A172 (cell line): ENCODE measurements at regions not wholly inside any gene's neighbourhood (a gene's known extent, or its start where the extent isn't known, plus 50 kb on each side); places are given as distances from the start of the nearest gene placed in this dataset.
"Not testable (repeated sequence)": the region's sequence is repeated elsewhere in the genome, so short reads cannot be mapped to it uniquely, and the experiment has no call there.

Experiments
- DNase-seq: peaks from one replicate; pipeline ENCODE4 v3.0.0-alpha.2; 2015; ENCODE audit warnings: low spot score

DNA sequence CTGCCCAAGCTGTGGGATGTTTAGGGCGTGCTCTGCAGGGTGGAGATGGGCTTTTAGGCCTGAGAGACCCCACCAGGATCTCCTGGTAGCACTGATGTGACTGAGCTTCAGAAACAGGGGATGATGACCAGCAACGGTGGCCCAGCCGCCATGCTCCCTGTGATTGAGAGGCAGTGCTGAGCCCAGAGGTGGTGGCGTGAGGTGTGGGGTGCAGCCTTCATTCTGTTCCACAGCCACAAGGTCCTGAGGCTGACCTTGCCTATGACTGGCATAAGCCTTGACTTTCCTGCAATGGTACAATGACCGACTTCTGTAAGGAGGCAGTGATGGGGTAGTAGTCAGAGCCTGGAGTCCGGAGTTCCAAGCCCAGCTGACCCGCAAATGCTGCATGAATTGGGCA lies 263.3 kb downstream of the TSN start:
- no peak for DNase-seq

DNA sequence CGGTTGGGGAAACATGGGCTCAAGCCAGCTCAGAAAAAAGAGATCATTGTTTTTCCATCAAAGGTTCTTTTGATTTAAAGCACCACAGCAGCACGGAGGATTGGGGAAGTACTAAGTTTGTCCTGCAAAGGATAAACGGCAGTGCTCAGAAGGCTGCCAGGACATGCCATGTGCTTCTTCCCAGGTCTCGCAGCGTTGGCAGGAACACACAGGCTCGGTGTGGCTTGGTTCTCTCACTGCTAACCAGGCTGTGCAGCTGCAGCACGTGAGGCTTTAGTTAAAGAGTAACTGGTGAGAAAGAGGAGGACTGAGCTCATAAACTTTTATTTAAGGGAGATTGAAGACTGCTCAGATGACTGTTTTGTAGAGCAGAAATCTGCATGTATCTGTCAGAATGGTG lies 264.3 kb downstream of the TSN start:
- no peak for DNase-seq

DNA sequence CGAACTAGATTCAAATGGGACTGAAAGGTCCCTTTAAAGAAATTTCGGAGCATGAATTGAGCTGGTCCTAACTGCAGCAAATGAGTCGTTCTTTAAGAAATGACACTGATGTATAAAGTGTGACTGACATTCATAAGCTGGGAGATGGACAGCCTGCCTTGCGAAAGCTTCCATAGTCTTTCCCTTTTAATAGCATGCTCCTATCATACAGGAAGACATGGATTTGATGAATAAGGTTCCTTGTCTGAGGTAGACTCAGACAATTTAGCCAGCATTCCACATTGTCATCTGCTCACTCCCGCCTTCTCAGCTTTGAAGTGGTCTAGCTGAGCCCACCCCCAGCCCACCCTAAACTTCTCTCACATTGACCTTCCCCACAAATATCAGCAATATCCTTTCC lies 264.9 kb downstream of the TSN start:
- DNase-seq = no peak

DNA sequence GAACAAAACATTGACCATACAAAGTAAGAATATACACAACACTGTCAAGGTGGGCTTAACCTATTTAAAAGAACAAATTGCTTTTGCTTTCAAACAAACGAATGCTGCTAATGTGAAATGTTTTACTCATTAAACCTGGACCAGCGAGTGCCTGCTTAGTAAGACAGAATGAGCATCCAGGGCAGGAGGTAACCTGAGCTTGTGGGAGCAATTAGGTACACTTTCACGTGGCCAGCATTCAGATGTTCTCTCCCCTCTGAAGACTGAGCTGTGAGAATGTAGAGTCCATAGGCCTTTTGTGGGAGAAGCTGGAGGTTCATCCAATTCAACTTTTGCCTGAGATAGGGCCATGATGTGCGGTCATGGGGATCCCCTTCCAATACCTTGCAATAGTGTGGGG lies 266.5 kb downstream of the TSN start:
- DNase-seq = no peak

DNA sequence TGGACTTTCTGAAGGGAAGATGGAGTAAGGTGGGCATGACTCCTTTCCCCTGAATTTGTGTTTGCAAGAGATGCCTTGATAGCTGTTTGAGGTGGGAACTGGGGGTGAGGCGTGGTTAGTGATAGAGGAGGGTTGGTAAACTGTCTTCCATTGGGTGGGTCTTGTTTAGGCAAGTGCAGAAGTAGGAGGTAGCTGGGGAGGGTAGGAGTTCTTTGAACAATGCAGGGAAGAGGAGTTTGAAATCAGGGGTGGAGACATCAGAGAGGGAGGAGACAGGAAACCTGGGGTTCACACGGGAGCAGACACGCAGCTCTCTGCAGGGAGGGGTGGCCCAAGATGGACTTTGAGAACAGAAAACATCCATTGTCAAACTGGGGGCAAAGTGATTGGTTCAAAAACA lies 267.1 kb downstream of the TSN start:
- no peak for DNase-seq

DNA sequence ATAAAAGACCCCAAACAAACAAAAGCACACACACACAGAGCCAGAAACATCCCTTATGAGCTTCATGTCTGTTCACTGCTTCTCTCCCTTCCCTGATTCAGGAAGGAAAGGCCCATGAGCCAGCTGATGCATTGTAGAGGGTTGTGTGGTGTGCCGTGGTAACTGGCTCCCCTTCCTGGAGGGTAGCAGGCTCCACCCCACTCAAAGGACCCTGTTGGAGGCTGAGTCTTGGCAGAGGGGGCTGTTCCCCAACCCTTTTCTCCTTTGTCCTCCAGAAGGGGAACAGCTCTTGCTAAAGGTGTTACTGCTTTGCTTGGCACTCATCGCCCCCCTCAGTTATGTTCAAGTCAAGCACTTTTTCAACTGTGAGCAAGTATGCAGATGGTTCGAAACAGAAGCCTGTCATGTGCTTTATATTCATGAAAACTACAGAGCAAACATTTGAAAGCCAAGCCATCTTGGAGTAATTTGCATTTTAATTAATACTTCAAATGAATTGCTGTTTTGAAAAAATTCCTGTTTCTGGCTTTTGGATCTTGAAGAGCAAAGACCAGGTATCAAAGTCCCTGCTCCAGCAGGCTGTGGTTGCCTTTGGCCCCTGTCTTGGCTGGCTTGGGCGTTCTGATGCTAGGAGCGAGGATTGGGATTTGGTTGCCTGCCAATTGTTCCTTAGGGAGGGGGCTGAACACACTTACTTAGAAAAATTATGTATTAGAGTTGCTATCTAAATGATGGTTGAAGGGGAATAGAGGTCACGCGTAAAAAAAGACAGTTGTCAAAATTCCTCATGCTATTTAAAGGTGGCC lies 267.8 kb downstream of the TSN start:
- no peak for DNase-seq

DNA sequence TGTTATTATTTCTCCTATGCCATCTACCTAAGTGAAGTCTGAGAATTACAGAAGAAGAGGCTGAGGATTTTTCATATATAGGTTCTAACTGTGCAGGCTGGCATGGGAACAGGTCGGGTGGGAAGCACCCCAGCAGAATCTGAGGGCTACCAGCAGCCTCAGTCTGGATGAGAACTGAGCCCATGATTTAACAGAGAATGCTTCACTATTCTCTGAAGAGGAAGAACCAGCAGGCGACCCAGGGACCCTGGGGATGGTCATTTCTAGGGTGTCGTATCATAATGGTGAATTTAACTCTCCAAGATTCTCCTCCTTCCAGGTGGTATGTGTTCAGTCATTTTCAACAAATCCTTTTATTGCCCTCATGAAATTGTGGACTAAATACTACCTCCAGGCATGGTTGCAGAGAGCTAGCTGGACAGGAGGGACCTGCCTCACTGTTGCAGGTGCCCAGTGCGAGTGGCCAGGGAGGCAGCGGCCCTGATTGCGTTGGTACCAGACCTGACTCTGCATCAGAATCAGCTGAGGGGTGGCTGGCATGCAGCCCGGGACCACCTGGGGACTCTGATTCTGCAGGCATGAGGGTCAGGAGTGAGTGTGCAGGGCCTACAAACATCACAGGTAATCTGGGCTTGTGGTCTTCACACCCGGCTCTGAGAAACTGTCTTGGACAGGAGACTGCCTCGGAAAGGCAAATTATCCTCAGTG lies 272.2 kb downstream of the TSN start:
- DNase-seq = no peak

DNA sequence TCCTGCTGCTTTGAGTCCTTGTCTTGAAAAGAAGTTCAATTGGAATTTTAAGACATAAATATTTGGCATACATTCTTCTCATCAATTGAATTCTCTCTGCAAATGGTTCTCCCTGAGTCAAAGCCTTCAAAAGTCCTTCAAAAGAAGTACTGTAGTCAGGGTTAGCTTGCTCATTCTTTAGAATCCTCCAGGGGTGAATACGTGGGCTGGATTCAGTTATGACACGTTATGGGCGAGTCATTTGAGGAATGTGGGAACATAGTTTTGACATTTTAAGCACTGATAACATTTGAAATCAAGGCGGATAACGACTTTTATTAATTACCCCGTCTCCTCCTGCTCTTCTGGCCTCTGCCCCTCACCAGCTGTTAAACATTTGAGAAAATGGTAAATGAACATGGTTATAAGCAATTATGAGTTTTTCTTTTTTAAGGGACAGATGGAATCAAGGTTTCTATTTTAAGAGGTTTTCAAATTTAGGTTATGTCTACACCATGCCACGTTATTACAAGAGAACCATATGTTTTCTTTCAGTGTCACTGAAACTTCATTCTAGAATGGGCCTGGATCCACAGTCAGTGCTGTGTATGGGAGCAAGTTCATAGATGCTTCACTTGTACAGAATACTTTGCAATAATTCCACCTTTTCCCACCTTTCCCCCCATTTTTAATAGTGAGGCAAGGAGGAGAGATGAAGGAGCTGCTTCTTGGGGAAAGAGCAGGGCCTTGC lies 273.1 kb downstream of the TSN start:
- DNase-seq = peak; percentile 13

DNA sequence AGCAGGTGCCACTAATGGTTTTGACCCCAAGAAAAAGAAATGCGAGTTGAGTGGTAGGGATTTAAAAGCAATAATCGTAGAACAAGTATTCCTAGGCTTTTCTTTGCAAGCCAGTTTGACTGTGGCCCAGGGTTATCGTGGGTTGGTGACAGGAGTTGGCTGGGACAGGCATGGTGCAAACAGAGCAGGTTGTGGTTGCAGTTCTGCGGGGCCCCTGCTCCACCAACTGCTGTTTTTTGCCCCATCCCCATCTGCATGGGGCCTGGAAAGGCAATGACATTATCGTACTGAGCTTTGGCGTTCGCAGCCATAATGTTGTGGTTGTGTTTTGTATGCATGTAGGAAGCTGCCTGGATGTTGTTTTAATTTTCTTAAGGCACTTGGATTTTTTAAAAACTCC lies 274.0 kb downstream of the TSN start:
- DNase-seq = no peak

DNA sequence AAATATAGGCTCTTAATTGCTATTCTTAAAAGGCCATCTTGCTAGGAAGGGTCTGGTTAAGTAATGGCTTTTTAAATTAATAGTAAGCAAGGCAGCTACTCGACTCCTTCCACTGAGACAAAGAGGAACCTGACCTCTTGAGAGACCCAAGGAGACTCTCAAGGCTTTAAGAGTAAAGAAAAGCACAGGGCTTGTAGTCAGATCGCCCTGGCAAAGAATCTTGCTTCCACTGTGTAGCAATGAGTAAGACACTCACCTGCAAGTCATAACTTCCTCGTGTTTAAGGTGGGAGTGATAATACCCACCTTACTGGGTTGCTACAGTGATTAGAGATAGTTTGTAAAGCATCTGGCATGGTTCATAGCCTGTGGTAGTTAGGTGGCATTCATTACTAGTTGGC lies 274.5 kb downstream of the TSN start:
- DNase-seq = no peak

DNA sequence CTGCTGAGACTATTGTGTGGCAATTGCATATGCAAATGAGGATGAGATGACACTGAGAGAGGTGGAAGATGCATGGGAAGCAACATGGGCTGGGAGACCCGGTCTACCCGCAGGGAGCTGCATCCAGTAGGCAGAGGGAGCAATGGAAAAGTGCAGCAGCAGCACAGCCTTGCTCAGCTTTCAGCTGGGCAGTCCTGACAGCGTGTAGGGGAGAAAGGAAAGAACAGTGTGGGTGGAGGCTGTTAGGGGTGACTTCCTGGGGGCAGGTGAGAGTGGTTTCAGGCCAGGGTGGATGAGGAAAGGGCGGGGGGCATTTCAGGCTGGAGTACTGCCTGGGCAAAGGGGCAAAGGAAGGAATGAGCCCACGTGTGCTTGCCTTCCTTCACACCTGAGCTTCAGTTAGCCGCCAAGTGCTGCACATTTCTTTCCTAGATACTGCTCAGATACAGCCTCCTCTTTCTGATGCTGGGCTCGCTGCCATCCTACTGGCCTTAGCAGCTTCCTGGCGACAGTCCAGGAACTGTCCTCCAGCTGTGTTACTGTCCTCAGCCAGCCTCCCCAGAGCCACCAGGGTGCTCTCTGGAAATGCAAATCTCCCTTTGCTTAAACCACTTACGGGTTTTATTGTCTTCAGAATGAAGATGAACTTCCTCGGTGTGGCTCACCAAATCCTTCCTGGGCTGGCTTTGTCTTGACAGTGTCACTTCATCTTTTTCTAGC lies 276.3 kb downstream of the TSN start:
- no peak for DNase-seq

DNA sequence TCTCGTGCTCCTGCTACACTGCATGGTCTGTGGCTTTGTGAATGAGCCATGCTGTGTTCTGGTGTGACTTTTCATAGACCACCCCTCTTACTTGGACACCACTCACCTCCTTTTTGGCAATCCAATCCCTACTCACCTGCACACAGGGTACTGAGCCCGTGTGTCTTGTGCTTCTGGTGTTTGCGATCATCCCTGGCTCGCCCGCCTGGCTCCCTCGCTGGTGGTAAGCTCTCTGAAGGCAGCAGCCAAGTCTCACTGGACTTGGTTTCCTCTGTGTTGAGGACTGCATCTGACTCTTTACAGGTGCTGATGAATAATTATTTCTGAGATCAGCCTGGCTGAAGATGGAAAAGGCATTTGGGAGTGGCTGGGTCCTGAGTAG lies 276.8 kb downstream of the TSN start:
- no peak for DNase-seq

DNA sequence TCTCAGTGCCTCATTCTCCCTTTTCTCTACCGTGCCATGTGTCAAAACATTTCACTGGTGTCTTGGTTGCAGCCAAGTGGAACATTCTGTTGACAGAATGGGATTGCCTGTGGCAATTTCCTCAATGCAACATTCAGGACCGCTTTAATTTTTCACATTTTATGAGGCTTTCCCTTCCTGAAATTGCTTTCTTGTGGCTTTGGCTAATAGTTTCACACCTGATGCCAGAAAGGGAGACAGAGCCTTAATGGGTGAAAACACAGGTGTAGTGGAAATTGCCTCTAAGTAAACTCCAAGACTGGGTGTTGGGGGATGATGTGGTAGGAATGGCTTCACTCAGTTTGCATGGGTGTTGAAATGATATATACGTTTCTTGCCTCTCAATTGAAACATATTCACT lies 278.3 kb downstream of the TSN start:
- DNase-seq = no peak

DNA sequence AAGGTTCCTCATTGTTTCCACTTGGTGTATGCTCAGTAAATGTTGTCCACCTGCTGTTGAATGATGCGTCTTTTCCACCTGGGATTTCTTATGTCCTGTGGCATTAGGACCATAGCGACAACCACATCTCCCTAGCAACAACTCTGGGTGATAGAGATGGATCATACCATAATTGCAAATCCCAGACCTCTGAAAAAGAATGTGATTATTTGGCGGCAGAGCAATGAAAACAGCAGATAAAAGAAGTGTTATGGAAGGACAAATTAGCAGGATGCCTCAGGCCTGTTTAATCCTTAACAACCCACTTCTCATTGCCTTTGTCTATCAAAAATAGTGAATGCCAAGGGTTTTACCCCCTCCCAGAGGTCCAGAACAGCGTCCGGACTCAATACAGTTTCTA lies 278.9 kb downstream of the TSN start:
- no peak for DNase-seq

DNA sequence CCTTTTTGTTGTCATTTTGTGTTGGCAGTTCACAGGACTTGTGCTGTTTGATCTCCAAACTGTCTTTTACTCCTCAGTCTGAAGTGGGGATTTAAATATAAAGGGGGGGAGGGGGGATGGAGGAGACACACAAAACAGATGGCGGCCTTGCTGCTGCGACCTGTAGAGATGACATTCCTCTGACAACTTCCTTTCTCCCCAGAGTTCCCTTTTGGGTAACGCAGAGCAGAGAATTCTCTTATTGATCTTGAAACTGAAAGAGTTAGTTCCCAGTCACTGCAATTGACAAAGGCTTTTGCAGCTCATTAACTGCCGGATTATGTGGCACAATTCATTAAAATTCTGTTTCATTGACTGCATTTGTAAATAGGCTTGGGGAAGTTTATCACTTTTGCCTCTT lies 279.3 kb downstream of the TSN start:
- no peak for DNase-seq

DNA sequence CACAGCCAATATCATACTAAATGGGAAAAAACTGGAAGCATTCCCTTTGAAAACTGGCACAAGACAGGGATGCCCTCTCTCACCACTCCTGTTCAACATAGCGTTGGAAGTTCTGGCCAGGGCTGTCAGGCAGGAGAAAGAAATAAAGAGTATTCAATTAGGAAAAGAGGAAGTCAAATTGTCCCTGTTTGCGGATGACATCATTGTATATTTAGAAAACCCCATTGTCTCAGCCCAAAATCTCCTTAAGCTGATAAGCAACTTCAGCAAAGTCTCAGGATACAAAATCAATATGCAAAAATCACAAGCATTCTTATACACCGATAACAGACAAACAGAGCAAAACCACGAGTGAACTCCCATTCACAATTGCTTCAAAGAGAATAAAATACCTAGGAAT lies 283.4 kb downstream of the TSN start:
- DNase-seq = not testable (repeated sequence)

DNA sequence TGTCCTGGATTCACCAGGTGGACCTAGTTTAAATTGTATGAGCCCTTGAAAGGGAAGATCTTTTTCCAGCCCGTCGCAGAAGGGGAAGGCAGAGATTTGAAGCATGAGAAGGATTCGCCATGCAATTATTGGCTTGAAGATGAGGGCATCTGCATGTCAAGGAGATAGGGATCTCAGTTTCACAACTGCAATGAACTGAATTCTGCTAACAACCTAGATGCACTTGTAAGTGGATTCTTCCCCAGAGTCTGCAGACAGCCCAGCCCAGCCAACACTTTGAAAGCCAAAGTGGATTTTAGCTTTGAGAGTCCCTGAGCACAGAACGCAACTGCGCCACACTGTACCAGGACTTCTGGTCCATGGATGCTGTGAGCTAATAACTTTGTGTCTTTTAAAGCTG lies 286.0 kb downstream of the TSN start:
- no peak for DNase-seq

DNA sequence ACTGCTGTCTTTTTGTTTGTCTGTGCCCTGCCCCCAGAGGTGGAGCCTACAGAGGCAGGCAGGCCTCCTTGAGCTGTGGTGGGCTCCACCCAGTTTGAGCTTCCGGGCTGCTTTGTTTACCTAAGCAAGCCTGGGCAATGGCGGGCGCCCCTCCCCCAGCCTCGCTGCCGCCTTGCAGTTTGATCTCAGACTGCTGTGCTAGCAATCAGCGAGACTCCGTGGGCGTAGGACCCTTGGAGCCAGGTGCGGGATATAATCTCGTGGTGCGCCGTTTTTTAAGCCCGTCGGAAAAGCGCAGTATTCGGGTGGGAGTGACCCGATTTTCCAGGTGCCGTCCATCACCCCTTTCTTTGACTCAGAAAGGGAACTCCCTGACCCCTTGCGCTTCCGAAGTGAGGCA lies 296.2 kb downstream of the TSN start:
- not testable (repeated sequence) for DNase-seq

DNA sequence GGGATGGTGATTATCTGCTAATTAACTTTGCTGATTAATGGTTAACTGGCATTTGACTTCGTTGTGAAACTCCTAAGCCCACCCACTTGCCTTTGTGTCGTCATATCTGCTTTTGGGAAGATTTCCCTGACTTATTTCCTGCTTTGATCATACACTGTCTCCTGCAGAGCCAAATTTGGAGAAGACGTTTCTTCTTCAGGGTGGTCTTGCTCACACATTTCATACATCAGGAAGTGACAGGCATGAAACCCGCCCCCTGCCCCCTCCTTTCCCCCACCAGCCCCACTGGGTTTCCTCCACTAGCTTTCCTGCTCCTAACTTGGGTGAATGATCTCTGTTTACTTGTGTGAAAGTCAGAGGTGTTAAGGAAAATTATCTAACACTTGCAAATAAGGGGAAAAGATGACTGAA lies 300.1 kb downstream of the TSN start:
- DNase-seq = no peak

DNA sequence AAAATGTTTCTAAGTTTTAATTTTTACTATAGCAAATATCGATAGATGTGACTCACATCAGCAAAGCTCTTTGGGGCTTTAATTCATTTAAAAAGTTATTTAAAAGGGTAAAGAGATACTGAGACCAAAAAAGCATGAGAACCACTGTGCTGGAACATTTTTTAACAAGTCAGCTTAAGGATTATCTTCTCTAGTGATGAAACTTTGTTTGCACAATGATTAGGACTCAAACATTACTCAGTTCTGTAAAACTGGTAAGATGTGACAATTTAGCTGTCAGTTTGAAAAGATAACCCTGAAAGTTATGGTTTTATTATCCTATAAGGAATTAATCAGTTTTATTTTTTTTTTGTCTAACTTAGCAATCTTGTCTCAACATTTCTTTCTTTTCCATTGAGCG lies 301.4 kb downstream of the TSN start:
- DNase-seq = no peak

DNA sequence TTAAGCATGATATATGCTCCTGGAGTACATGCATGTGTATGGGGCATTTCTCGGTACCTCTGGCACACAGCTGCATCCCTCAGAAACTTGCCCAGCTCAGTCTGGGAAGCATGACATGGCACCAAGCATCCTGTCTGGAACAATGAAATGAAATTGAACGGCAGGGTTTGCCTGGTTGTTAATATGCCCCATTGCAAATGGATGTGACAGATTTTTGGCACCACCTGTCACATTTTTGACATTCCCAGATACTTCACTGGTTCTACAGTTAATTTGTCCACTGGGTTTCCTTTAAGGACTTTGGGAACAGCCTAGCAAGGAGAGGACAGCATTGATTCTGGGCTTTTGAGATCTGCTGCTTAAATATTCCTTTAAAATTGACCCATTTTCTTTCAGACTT lies 305.8 kb downstream of the TSN start:
- no peak for DNase-seq

DNA sequence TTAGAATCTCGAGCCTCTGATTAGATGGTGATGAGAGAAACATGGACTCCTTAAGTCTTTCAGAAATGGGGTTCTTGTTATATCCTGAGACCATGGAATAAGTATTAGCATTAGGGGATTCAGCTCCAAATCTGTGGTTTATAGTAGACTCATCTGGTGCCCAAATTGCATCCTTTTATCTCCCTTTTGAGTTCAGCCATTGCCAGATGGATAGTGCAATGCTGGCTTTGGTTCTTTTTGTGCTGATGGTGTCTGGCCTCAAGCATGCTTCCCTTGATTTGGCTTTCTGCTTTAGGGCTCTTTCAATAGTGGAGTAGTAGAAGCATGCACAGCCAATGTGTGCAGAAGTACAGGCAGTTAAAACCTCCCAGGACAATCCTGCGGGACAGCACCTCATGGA lies 306.4 kb downstream of the TSN start:
- DNase-seq = no peak
